IgD-negative memory B cell (primary cell): ENCODE measurements at regions not wholly inside any gene's neighbourhood (a gene's known extent, or its start where the extent isn't known, plus 50 kb on each side); places are given as distances from the start of the nearest gene placed in this dataset.

Source experiments
- H3K27ac Mint-ChIP-seq, 3 donors: one replicate each; pipeline ENCODE4 v1.8.0; 2020 to 2022; ENCODE audit warnings: mild to moderate bottlenecking in 3 of 3, mixed read lengths in 3 of 3, moderate library complexity in 1 of 3
- H3K27me3 Mint-ChIP-seq: one replicate; pipeline ENCODE4 v1.8.0; 2021; ENCODE audit warnings: mixed read lengths
- H3K36me3 Mint-ChIP-seq: one replicate; pipeline ENCODE4 v1.8.0; 2020; ENCODE audit warnings: mild to moderate bottlenecking, mixed read lengths
- H3K4me1 Mint-ChIP-seq, 3 donors: one replicate each; pipeline ENCODE4 v1.8.0; 2020 to 2022; ENCODE audit warnings: mixed read lengths in 3 of 3, mild to moderate bottlenecking in 1 of 3
- H3K4me3 Mint-ChIP-seq, 4 donors: one replicate each; pipeline ENCODE4 v1.8.0; 2020 to 2022; ENCODE audit warnings: mild to moderate bottlenecking in 4 of 4, mixed read lengths in 4 of 4, moderate library complexity in 3 of 4
- H3K9me3 Mint-ChIP-seq, 3 donors: one replicate each; pipeline ENCODE4 v1.8.0; 2020 to 2021; ENCODE audit warnings: mixed read lengths in 3 of 3, mild to moderate bottlenecking in 1 of 3

DNA sequence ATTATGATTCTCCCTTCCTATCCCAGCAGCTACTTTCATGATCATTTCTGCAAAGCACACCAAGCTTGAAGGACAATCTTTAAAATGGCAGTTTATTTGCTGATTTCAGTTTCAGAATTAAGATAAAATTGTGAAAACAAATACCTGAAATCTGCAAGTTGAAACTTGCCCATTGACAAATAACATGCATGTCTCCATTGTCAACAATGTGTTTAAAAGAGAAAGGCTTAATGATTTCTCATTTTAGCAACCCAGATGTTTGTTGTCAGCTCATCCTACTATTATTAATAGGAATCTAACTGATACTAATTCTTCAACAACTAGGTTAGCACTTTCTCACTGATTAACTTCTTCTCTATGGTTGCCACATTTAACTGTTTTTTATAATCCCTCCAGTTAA, 474.6 kb downstream of the PRKD1 start:
- Mint-ChIP-seq H3K36me3 (no peaks in the 10 kb centered on the region), H3K4me1 (no peaks in the 10 kb centered on the region), H3K9me3 (peaks cover 0 to 2% (median 0%) of the 10 kb centered on the region in 3 donors), H3K27ac (no peak overlapping the region), H3K4me3 (no peak overlapping the region), H3K27me3 (no peaks in the 10 kb centered on the region)

DNA sequence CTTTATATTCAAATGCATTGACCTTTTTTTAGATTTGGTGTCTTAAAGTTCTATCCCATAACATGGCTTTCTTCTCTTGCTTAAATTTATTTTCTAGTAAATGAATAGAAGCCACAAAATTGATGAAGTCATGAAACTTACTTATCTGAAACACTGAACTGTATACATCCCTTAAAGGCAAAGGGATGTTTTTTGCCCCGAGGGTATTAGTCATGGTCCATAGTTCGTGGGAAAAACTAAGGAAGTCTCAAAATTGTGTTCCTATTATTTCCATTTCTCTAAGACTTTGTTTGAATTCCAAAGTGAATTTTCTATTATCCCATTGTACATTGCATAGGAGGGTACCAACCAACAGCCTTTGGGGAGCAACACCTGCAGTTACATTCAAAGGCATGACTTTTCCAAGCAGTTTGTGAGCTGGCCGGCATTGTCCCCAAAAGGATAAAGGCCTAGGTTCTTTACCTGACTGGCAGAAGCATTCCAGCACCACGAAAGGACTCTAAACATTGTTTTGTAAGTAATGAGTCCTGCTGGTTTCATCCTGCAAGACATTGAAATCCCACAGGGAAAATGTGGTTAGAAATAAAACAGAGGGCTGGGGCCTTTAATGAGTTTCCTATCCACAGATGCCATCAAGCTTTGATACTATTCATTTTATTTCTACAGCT, 473.5 kb downstream of the PRKD1 start:
- H3K4me1 Mint-ChIP-seq: no peaks in the 10 kb centered on the region
- H3K27me3 Mint-ChIP-seq: no peaks in the 10 kb centered on the region
- no peak overlapping the region for H3K27ac Mint-ChIP-seq
- no peak overlapping the region for H3K4me3 Mint-ChIP-seq
- peaks cover 0 to 2% (median 0%) of the 10 kb centered on the region in 3 donors for H3K9me3 Mint-ChIP-seq
- H3K36me3 Mint-ChIP-seq: no peaks in the 10 kb centered on the region

DNA sequence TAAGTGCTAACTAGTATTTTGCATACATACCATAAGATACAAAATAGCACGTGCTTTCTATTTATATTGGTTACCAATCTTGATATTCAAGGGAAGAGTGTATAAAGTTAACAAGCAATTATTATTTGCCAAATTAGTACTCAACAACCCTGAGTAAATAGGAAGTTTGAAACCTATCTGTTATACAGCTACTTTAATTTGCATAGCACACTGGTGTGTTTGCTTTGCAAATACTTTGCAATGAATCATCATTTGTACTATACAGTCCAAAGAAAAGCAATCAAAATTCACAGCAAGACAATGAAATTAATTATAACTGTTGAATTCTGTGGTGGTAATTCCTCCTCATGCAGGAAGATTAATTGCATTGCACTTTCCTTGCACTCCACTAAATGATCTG, 469.1 kb downstream of the PRKD1 start:
- H3K9me3 Mint-ChIP-seq: peaks cover 0 to 4% (median 0%) of the 10 kb centered on the region in 3 donors
- H3K4me1 Mint-ChIP-seq: no peaks in the 10 kb centered on the region
- H3K36me3 Mint-ChIP-seq: no peaks in the 10 kb centered on the region
- H3K27me3 Mint-ChIP-seq: no peaks in the 10 kb centered on the region
- no peak overlapping the region for H3K27ac Mint-ChIP-seq
- H3K4me3 Mint-ChIP-seq: no peak overlapping the region

DNA sequence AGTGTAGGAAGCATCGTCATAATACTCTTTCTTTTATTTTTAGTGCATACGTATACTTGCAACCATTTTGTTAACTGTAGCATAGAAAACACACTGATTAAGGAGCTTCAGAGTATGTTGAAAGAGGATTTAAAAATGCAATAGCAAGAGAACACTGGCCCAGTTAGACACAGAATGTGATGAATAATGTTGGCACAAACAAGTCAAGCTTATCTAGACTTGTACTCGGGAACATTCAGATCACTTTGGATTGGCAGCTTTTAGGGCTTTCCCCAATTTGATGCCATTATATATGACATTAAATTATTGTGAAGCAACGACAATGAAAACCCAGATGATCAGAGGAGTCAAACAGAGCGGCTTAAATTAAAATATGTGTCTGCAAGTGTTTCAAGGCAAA, 468.1 kb downstream of the PRKD1 start:
- H3K9me3 Mint-ChIP-seq: peaks cover 0 to 3% (median 0%) of the 10 kb centered on the region in 3 donors
- no peaks in the 10 kb centered on the region for H3K4me1 Mint-ChIP-seq
- H3K27me3 Mint-ChIP-seq: no peaks in the 10 kb centered on the region
- H3K36me3 Mint-ChIP-seq: no peaks in the 10 kb centered on the region
- H3K4me3 Mint-ChIP-seq: no peak overlapping the region
- H3K27ac Mint-ChIP-seq: no peak overlapping the region

DNA sequence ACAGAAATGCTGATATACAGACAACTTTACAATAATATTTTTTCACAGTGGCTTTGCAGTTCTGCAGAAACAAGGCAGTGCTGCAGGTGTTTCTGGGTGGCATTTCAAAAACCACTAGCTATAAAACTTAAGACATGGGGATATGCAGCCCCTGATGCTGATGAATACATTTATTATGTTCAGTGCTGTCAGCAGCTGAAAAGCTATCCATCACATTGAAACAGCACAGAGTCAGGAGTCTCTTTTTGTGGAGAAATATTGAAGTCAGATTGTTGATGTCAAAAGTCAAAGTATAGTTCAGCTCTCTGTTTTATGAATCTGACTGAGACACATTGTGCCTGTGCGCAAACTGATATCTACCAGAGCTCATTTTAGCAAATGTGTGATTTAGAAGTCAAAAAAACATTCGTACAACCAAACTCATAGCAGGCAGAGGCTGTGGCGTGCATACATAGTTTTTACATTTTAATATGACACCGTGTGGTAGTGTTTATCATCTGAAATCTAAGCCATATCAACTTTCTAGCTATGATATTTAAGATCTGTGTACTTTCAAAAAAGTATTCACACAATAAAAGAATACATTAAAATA, 467.6 kb downstream of the PRKD1 start:
- Mint-ChIP-seq H3K27me3 (no peaks in the 10 kb centered on the region), H3K4me1 (no peaks in the 10 kb centered on the region), H3K4me3 (no peak overlapping the region), H3K36me3 (no peaks in the 10 kb centered on the region), H3K9me3 (peaks cover 0 to 3% (median 0%) of the 10 kb centered on the region in 3 donors), H3K27ac (no peak overlapping the region)

DNA sequence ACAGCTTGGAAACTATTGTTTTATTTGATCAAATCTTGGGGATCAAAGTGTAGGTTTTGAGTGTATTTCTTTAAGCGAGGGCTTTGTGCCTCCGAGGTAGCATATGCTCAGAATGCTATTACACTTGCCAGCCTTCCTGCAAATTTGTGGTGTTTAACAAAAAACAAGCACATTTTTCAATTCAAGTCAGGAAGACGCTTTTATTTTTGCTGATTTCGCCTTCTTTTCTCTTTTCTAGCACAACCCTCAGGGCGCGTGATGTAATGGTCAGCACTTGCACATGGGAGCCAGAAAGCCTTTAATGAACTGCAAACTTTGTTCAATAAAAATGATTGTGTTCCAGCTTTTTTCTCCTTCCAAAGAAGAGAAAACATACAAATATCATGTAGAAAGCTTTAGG, 466.5 kb downstream of the PRKD1 start:
- no peaks in the 10 kb centered on the region for H3K4me1 Mint-ChIP-seq
- no peak overlapping the region for H3K4me3 Mint-ChIP-seq

DNA sequence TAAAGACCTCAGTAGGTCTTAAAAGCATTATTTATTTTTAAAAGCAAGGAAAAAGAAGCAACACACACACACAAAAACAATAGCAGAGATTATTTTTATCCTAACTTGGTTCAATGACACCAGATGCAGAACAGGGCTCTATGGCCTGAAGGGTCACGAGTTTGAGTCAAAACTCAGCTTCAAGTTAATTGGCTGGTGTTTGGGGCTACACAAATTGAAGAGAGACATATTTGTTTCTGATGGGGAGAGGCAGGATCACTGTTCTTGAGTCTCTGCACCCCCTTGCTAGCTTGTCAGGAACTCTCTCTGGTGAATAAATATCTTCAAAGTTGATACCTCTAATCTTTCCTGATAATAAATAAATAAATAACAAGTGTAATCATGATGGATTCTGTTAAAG, 466.1 kb downstream of the PRKD1 start:
- H3K36me3 Mint-ChIP-seq: no peaks in the 10 kb centered on the region
- peaks cover 0 to 3% (median 0%) of the 10 kb centered on the region in 3 donors for H3K9me3 Mint-ChIP-seq
- H3K4me1 Mint-ChIP-seq: no peaks in the 10 kb centered on the region
- no peak overlapping the region for H3K4me3 Mint-ChIP-seq
- no peak overlapping the region for H3K27ac Mint-ChIP-seq
- no peaks in the 10 kb centered on the region for H3K27me3 Mint-ChIP-seq

More for the DNA sequence above, 466.5 kb downstream of the PRKD1 start:
- Mint-ChIP-seq H3K27me3 (no peaks in the 10 kb centered on the region), H3K27ac (no peak overlapping the region), H3K36me3 (no peaks in the 10 kb centered on the region), H3K9me3 (peaks cover 0 to 3% (median 0%) of the 10 kb centered on the region in 3 donors)

DNA sequence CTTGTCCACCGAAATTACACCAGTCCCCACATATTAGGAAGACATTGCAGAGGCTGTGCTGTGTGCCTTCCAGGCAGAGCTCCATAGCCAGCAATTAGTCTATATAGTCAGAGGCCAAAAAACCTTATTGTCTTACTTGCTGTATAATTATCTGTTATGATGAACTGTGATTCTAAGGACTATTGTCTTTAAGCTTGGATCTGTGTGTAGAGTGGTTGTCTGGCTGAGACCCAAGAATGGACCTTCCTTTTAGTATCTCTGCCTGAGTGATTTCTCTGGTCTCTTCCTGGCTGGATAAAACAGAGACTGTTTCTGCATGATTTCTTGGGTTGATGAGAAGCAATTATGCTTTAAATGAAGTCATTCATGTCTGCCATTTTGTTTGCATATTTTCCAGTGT, 465.3 kb downstream of the PRKD1 start:
- H3K36me3 Mint-ChIP-seq: no peaks in the 10 kb centered on the region
- H3K4me1 Mint-ChIP-seq: no peaks in the 10 kb centered on the region
- no peak overlapping the region for H3K27ac Mint-ChIP-seq
- H3K27me3 Mint-ChIP-seq: no peaks in the 10 kb centered on the region
- H3K9me3 Mint-ChIP-seq: peaks cover 0 to 3% (median 0%) of the 10 kb centered on the region in 3 donors
- no peak overlapping the region for H3K4me3 Mint-ChIP-seq

DNA sequence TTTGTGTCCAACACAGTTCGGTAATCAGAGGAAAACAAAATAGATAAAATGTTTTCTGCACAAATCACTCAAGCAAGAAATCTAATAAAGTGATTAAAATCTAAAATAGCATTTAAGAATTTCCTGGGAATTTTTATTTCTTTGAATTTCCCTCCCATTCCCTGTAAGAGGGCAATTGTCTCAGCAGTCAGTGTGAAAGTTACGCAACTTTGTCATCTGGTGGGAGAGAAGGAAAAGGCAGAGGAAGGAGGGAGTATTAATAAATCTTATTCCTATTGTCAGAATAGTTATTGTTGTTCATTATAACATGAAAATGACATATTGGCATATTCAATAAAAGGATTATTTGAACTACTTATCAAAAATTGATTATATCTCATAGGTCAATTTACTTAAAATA, 464.9 kb downstream of the PRKD1 start:
- no peak overlapping the region for H3K4me3 Mint-ChIP-seq
- H3K27ac Mint-ChIP-seq: no peak overlapping the region
- H3K36me3 Mint-ChIP-seq: no peaks in the 10 kb centered on the region
- H3K9me3 Mint-ChIP-seq: peaks cover 0 to 3% (median 0%) of the 10 kb centered on the region in 3 donors
- no peaks in the 10 kb centered on the region for H3K27me3 Mint-ChIP-seq
- no peaks in the 10 kb centered on the region for H3K4me1 Mint-ChIP-seq

DNA sequence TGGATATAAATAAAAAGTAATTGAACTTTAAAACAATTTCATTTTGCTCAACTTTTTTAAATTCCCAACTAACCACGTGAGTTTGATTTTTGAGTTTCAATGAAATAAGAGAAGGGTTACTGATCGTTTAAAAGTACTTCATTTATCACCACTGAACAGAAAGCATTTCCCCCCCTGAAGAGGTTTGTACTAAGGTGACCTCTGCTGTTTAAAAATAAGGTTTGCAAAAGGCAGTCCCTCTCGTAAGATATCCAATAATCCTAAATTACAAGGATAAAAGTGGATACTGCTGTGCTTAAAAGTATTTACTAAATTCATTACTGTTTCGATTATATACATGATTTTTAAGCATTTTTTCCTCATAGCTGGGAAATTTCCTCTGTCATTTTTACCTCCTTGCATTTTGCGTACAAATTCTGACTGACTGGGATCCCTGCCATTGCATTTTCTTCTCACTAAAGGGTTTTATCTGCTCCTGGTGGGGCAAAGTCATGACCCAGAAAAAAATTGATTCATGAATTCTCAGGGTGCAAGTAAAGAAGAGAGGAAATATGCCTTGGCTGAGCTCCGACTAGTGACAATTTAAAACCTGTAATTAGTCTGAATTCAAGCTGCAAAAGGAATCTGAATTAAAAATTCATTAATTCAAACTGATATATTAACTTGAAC, 463.8 kb downstream of the PRKD1 start:
- no peaks in the 10 kb centered on the region for H3K36me3 Mint-ChIP-seq
- H3K4me3 Mint-ChIP-seq: no peak overlapping the region
- H3K27ac Mint-ChIP-seq: no peak overlapping the region
- no peaks in the 10 kb centered on the region for H3K4me1 Mint-ChIP-seq
- peaks cover 0 to 3% (median 0%) of the 10 kb centered on the region in 3 donors for H3K9me3 Mint-ChIP-seq
- no peaks in the 10 kb centered on the region for H3K27me3 Mint-ChIP-seq

DNA sequence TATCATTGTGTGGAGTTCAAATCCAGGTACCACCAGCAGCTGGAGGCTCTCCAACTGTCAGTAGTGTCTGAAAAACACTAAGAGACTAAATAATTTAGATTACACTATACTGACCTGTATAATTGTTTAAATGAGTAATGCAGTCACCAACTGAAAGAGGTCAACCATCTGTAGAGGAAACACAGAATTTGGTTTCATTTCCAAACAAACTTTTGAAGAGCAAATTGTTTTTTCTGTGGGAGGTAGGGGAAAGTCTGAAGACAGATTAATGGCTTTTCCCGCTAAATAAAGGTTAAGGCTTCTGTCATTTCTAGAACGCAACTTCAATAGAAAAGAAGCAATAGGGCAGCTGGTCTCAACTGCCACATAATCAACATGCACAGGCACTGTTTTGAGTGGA, 462.6 kb downstream of the PRKD1 start:
- Mint-ChIP-seq H3K27ac (no peak overlapping the region), H3K9me3 (no peaks in the 10 kb centered on the region), H3K27me3 (no peaks in the 10 kb centered on the region), H3K4me3 (no peak overlapping the region), H3K4me1 (no peaks in the 10 kb centered on the region), H3K36me3 (peaks cover 1% of the 10 kb centered on the region)

DNA sequence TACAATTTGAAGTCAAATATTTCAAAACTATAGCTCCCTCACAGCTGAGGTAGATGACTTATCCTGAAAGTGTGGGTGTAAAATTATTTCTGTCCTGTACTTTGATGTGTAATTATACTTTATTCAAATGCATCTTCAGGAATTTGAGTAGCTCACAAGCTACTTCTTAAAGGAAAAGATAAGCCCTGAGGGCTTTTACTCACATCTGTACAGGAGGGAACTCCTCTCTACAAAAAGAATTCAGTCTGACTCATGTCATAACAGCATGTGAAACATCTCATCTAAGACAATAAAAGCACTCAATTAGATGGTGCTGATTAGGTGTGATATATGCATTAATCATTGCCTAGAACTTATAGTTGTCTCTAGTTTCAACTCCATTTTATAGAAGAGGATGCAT, 452.0 kb downstream of the PRKD1 start:
- Mint-ChIP-seq H3K4me1 (no peaks in the 10 kb centered on the region), H3K36me3 (no peaks in the 10 kb centered on the region), H3K27me3 (no peaks in the 10 kb centered on the region), H3K4me3 (no peak overlapping the region), H3K9me3 (peaks cover 2 to 6% (median 6%) of the 10 kb centered on the region in 3 donors), H3K27ac (no peak overlapping the region)

DNA sequence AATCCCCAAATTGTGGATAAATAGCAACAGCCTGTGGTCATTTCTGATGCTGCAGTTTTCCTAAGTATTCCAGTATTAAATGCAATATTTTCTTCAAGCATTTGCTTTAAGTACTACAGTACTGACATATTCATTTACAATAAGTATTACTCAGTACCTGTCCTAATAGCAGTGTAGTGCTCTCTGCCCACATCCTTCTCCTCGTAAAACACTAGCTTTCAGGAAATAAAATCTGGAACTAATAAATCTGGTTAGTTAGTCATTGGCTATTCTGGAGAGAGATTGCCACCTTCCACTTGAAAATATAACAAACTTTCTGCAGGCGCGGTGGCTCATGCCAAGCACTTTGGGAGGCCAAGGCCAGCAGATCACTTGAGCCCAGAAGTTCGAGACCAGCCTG, 441.5 kb downstream of the PRKD1 start:
- H3K4me3 Mint-ChIP-seq: no peak overlapping the region
- H3K36me3 Mint-ChIP-seq: no peaks in the 10 kb centered on the region
- H3K9me3 Mint-ChIP-seq: peaks cover 0 to 4% (median 0%) of the 10 kb centered on the region in 3 donors
- no peak overlapping the region for H3K27ac Mint-ChIP-seq
- no peaks in the 10 kb centered on the region for H3K4me1 Mint-ChIP-seq
- no peaks in the 10 kb centered on the region for H3K27me3 Mint-ChIP-seq

DNA sequence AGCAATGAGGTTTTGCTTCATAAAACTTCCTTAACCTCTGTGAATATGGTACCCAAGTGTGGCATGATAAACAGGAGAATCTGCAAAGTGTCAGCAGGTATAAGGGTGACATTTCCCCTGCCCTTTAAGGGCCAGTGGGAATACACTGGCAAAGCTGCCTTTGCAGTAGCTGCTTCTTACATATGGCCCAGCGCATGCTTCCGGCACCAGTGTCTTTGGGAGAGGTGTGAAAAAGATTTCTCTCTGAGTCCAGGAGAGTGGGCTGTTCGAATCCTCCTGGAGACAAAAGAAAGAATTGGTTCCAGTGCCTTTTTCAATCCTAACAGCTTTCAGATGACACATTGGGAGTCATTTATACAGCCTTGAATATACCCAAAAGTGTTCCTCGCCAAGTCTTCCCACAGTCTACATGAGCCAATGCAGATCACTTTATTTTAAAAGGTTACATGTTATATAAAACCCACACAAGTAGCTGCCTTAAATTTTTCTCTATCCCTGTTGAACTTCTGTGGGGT, 437.7 kb downstream of the PRKD1 start:
- Mint-ChIP-seq H3K9me3 (peaks cover 0 to 4% (median 3%) of the 10 kb centered on the region in 3 donors), H3K27ac (no peak overlapping the region), H3K36me3 (no peaks in the 10 kb centered on the region), H3K4me1 (no peaks in the 10 kb centered on the region), H3K4me3 (no peak overlapping the region), H3K27me3 (no peaks in the 10 kb centered on the region)

DNA sequence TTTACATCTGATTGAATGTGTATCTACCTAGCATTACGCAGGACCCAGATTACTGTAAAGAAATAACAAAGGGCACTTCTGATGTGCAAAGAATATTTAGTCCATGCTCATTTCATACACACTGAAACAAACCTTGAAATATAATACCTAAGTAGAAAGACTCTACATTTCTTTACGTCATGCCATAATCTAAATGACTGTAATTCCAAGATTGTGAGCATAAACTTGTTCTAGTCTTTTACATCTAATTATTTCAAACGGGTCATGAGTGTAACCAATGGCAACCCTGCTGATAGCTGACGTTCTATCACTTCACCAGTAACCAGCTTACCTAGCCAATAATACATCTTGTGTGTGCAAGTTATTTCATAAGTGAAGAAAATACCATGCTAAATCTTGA, 433.8 kb downstream of the PRKD1 start:
- Mint-ChIP-seq H3K27me3 (no peaks in the 10 kb centered on the region), H3K36me3 (no peaks in the 10 kb centered on the region), H3K4me1 (no peaks in the 10 kb centered on the region), H3K9me3 (peaks cover 0 to 3% (median 0%) of the 10 kb centered on the region in 3 donors), H3K27ac (no peak overlapping the region), H3K4me3 (no peak overlapping the region)
